ENCODE measurements at regions not wholly inside any gene's neighbourhood (a gene's known extent, or its start where the extent isn't known, plus 50 kb on each side); places are given as distances from the start of the nearest gene placed in this dataset.

DNA sequence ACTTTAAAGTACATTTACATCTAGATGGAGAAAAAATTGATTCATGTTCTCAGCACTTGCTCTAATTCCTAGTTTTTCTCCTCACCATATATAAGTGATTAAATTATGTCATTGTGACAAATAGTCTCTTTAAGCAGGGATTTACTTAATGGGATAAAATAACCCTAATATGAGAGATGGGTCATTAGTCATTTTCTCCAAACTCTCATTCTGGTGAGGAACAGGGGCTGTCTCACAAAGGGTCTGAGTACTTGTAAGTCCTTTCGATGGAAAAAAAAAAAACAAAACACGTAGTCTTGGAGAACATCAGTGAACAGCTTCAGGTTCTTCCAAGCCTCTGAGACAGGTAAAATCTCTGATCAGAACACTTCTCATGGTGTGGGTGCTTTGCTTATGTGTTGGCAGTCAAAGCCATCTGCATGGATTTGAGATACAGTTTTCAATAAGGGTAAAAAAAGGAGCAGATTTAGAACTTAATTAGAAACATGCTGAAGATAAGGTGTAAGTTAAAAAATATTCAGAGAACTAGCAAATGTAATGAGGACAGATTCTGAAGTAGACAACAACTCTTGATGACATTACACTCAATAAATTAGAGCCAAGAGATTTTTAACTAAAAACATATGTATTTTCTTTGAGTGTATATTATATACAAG is 1668.9 kb upstream of the MIR17HG start:
- TF ChIP-seq POLR2A (IDR thresholded peaks at IDR 0.05) = no peak
- TF ChIP-seq, protein P1, sequence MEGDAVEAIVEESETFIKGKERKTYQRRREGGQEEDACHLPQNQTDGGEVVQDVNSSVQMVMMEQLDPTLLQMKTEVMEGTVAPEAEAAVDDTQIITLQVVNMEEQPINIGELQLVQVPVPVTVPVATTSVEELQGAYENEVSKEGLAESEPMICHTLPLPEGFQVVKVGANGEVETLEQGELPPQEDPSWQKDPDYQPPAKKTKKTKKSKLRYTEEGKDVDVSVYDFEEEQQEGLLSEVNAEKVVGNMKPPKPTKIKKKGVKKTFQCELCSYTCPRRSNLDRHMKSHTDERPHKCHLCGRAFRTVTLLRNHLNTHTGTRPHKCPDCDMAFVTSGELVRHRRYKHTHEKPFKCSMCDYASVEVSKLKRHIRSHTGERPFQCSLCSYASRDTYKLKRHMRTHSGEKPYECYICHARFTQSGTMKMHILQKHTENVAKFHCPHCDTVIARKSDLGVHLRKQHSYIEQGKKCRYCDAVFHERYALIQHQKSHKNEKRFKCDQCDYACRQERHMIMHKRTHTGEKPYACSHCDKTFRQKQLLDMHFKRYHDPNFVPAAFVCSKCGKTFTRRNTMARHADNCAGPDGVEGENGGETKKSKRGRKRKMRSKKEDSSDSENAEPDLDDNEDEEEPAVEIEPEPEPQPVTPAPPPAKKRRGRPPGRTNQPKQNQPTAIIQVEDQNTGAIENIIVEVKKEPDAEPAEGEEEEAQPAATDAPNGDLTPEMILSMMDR (IDR thresholded peaks at IDR 0.05) = no peak

Measured in thyroid gland (tissue), 4 donors.